GM10266 (cell line): ENCODE measurements at regions not wholly inside any gene's neighbourhood (a gene's known extent, or its start where the extent isn't known, plus 50 kb on each side); places are given as distances from the start of the nearest gene placed in this dataset.

Source experiments
- DNase-seq: peaks from one replicate; pipeline ENCODE4 v3.0.0; 2012; ENCODE audit errors: extremely low spot score
- TF ChIP-seq, protein P1 (sequence below): IDR thresholded peaks from 2 replicates; pipeline ENCODE4 v1.5.1; 2012; ENCODE audit warnings: mild to moderate bottlenecking, low read depth; ENCODE audit not compliant: control insufficient read depth, insufficient read depth; ENCODE audit errors: missing control alignments

DNA sequence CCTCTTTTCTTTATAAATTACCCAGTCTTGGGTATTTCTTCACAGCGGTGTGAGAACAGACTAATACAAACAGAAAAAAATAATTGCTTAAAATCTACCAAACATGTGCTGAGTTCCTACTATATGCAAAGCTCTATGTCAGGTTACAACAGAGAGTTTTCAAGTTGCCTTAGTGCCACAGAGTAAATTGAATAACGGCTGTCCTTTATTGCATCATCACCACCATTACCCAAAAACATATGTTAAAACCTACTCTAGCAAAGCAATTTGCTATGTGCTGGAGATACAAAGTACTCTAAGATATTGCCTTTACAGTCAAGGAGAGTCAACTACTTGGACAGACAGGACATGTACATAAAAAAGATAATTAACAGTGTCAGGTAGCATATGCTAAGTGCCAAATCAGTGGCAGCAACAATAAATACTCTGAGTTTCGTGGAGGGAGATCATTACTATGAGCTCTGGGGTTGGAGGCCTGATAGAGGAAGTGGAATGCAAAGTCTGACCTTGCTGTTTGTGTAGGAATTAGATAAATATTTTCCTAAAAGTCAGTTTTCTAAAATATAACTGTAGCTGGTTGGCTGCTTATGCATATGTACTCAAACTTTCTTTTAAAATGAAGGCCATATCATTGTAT, 1058.7 kb upstream of the WWC1 start:
- TF ChIP-seq, protein P1, sequence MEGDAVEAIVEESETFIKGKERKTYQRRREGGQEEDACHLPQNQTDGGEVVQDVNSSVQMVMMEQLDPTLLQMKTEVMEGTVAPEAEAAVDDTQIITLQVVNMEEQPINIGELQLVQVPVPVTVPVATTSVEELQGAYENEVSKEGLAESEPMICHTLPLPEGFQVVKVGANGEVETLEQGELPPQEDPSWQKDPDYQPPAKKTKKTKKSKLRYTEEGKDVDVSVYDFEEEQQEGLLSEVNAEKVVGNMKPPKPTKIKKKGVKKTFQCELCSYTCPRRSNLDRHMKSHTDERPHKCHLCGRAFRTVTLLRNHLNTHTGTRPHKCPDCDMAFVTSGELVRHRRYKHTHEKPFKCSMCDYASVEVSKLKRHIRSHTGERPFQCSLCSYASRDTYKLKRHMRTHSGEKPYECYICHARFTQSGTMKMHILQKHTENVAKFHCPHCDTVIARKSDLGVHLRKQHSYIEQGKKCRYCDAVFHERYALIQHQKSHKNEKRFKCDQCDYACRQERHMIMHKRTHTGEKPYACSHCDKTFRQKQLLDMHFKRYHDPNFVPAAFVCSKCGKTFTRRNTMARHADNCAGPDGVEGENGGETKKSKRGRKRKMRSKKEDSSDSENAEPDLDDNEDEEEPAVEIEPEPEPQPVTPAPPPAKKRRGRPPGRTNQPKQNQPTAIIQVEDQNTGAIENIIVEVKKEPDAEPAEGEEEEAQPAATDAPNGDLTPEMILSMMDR, result no peak
- DNase-seq, result no peak

DNA sequence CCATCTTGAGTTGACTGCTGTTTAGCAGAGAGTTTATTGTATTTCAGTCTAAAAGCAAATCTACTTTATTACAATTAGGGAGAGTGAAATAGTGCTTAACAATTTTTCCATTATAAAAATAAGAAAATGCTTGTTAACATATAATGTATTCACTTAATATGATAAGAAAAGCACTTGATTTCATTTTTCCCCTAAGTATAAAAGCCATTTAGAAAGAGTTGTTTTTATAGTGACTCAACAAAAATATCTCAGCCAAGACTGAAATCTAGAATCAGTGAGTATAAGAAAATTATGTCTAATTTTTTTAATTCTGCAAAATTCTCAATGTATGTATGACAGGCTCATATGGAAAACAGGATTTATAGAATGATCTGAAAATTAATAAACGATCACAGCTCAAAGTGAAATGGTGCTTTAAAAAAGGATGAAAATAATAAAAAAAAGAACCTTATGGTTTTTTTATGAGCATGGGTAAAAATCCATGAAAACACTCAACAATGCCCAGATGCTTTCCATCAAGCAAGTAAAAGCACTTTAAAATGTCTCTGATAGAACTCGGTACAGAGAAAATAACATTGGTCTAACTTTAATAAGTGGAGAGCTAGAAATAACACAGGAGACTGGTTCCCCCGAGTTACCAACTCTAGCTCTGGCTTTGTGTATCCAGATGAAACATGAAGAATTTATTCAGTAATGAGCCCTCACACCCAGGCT, 1057.8 kb upstream of the WWC1 start:
- no peak for DNase-seq
- TF ChIP-seq, protein P1, result no peak

DNA sequence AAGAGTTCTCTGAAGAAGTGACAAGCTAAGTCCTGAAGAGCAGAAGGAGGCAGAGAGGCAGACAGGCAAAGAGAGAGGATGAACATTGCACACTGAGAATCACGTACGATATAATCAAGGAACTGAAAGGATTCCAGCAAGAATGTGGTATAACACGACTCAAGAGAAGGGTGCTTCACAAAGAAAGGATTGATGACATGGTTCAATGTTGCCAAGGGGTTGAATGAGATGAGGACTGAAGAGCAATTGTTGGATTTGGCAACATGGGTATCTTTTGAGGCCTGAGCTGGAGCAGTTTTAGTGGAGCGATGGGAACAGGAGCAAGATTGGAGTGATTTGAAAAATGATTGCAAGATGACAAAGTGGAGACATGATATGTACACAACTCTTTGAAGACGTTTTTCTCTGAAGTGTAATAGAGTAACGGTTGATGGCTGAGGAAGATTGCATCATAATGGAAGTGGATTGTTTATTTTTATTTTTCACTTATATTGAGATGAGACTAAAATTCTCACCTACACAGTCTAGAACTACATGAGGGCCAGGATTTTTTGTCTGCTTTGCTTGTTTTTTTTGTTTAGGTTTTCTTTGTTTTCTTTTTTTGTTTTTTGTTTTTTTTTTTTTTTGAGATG, 1049.9 kb upstream of the WWC1 start:
- TF ChIP-seq, protein P1, result no peak
- no peak for DNase-seq

DNA sequence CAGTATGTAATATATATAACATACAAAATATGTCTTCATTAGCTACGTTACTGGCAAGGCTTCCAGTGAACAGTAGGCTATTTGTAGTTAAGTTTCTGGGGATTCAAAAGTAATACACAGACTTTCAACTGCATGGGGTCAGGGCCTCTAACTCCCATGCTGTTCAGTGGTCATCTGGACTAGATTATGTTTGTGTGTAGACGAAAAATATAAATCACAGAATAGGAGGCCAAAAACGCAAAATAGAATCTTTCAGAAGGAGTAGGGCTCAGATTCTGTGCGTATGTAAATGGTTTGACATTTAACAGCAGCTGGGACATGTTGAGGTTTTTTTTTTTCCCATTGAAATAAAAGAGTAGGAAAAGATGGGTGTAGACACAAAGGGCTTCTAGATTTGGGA, 1048.7 kb upstream of the WWC1 start:
- no peak for DNase-seq
- TF ChIP-seq, protein P1, result no peak

DNA sequence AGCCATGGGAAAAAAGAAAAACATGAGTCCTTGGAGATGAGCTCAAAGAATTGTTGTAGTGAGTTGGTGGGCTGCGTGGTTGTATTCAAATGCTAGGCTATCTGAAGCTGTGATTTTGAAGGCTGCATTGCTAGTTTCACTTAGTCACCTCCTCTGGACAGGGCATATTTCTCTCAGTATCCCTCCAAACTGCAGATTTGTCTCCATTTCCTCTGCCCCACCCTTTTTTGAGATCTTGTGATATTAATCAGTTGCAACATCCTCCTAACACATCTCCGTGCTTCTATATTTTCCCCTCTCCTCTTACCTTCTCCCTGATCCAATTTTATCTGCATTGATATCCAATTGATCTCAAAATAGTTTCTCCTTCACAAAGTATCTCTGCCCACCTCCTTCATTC, 1048.0 kb upstream of the WWC1 start:
- no peak for DNase-seq
- TF ChIP-seq, protein P1, result no peak

DNA sequence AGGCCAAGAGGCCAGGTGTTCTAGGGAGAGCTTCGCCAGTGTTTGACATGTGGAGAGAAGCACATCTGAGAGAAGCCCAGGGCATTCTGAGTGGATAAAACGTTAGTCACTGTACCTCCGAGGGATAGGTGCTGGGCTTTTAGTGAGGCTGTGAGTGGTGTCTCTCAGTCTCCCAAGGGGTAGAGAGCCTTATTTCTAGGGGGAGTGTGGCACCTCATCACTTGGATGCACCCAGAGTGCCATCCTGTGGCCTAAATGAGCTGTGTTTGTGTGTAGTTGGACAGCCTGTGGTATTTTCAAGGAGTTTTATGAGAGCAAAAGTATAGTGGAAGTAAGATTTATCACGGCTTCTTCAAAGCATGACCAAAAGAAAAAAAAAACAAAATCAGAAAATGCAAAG, 1046.9 kb upstream of the WWC1 start:
- TF ChIP-seq, protein P1, result no peak

DNA sequence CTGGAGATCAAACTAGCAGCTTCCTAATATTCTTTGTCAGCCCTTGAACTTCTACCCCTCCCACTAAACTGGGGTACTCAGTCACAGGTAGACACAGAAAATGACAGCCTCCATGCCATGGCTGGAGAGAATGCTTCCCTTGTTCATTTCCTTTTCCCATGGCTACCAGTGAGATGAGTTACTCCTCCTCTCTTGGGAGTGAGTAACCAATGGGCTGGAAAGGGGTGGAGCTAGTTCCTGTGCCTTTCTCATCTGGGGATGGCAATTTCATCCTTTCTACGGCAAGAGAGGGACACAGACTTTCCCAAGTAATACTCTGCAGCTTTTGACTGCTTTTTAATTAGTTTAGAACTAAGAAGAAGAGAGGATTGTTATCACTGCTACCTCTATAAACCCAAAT, 1045.6 kb upstream of the WWC1 start:
- DNase-seq, result no peak
- TF ChIP-seq, protein P1, result no peak

More for the DNA sequence above, 1046.9 kb upstream of the WWC1 start:
- DNase-seq, result no peak
